22Rv1 (cell line): ENCODE measurements at regions not wholly inside any gene's neighbourhood (a gene's known extent, or its start where the extent isn't known, plus 50 kb on each side); places are given as distances from the start of the nearest gene placed in this dataset.

Source experiments
- H3K27ac ChIP-seq: fragments of 450-650 bp; 2 replicates; pipeline ENCODE4 v1.5.1; 2017
- CTCF ChIP-seq: fragments of 450-650 bp; IDR thresholded peaks from 2 replicates; pipeline ENCODE4 v1.5.1; 2017; ENCODE audit warnings: mild to moderate bottlenecking
- ZFX ChIP-seq: fragments of 450-650 bp; IDR thresholded peaks from 2 replicates; pipeline ENCODE4 v1.6.1; 2017; ENCODE audit warnings: antibody characterized with exemption, borderline replicate concordance

- TF ChIP-seq CTCF (no peak), ZFX (no peak)
- no peak overlapping the region for H3K27ac ChIP-seq
These were observed 519.1 kb downstream of the IQCM start for GRCh38 chr4:149296503-149296902.

DNA sequence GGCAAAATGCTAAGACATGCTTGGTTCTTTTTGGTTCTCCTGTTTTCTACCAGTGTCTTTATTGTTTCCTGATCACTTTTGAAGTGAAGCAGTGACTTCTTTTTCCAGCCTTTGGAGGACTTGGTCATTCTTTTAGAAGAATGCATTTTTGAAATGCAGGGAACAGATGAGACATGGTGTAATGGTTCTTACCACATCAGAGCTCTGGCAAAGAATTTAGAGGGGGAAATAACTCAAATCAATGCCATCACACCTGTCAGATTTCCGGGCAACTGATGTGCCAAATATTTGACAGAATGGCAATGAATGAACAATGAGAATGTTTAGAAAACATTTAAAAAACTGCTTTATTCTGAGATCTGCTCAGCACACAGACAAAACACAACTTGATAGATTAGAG, 519.6 kb downstream of the IQCM start:
- no peak overlapping the region for H3K27ac ChIP-seq
- TF ChIP-seq ZFX (no peak), CTCF (no peak)

GRCh38 chr4:149294601-149295000, 521.0 kb downstream of the IQCM start:
- TF ChIP-seq CTCF, result no peak
- TF ChIP-seq ZFX, result no peak
- H3K27ac ChIP-seq, result no peak overlapping the region

DNA sequence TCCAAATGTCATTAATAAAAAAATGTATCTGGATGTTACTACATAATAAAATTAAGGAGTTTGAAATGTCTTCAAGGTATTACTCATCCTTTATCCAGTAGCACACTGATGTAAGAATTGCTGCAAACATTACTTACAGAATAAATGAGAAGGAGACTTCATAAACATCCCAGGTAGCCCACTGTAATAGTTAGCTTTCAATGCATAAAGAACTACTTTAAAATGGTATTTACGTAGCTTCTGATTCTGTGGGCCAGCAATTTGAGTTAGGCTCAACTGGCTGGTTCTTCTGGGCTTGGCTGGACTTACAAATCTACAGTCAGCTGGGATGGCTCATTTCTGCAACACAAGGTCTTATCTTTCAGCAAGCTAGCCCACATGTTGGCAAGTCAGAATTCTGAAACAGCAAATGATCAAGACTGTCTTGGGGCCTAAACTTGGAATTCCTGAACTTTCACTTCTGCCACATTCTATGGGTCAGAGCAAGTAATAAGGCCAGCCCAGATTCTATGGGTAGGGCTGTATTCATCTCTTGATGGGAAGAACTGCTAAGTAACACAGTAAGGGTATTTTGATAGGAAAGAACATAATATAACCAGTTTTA, 522.5 kb downstream of the IQCM start:
- TF ChIP-seq ZFX, result no peak
- no peak for TF ChIP-seq CTCF

DNA sequence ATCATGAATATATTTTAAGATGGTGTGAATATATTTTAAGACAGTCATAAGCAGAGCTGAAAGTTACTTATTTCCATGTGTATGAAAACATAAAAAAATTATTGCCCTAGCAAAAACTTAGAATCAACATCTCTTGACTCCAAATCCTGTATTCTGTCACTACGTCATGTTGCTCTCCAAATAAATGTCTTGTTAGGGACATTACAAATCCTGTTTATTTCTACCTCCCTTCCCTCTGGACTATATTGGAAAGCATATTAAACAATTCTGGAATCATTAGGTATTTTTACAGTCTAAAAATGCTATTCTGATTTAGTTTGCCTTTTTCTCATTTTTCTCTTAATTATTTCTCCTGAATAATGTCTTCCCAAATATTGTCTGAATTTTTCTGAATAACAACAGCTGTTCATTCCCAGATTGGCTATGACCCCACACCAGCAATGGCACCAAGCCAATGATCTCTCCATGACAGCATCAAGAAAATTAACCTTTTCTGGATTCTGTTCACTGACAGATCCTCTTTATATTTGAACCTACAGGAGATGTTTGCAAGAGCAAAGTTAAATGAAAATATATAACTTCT, 523.1 kb downstream of the IQCM start:
- no peak overlapping the region for H3K27ac ChIP-seq
- no peak for TF ChIP-seq ZFX
- TF ChIP-seq CTCF, result no peak

More for the DNA sequence above, 522.5 kb downstream of the IQCM start:
- H3K27ac ChIP-seq, result no peak overlapping the region

GRCh38 chr4:149291463-149291862, 524.2 kb downstream of the IQCM start:
- TF ChIP-seq ZFX (no peak), CTCF (no peak)

DNA sequence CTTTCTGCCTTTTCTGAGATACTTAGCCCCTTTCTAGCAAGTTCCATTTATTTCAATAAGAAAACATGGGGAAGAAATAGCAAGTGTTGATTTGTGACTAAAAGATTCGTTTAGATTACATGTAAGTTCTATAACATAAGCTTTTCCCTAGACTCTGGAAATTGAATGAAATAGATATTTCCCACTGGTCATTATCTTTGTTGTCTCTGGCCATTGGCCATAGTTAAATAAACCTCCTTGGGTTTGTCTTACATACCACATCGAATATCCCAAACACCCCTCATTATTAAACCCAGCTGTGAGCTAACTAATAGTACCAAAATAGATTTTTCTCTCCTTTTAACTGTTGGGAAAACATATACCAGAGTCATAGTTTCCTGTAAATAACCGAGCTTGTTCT, 534.8 kb downstream of the IQCM start:
- no peak overlapping the region for H3K27ac ChIP-seq
- TF ChIP-seq CTCF, result no peak
- no peak for TF ChIP-seq ZFX

More at GRCh38 chr4:149291463-149291862, 524.2 kb downstream of the IQCM start:
- no peak overlapping the region for H3K27ac ChIP-seq
